ENCODE measurements at regions not wholly inside any gene's neighbourhood (a gene's known extent, or its start where the extent isn't known, plus 50 kb on each side); places are given as distances from the start of the nearest gene placed in this dataset.

DNA sequence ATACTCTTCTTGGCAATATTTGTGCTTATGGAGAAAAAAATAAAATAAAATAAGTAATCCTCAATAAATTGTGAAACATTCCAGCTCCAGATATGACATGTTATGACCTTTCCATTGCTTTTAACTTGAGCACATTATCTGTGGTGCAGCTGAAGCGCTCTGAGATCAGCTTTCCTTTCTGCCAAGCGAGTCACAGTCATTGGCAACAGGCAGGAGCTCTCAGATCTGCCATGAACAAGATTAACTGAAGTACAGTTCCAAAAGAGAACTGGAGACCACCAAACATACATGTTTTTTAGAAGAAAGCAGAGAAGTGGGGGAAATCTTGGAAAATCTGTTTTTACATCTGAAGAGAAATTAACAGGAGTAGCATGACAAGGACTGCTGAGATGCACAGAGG, 89.2 kb upstream of the DSCAM start:
- WGBS (ENCODE audit: insufficient coverage), result 79% methylated on average over 2 of the region's 2 CpGs

DNA sequence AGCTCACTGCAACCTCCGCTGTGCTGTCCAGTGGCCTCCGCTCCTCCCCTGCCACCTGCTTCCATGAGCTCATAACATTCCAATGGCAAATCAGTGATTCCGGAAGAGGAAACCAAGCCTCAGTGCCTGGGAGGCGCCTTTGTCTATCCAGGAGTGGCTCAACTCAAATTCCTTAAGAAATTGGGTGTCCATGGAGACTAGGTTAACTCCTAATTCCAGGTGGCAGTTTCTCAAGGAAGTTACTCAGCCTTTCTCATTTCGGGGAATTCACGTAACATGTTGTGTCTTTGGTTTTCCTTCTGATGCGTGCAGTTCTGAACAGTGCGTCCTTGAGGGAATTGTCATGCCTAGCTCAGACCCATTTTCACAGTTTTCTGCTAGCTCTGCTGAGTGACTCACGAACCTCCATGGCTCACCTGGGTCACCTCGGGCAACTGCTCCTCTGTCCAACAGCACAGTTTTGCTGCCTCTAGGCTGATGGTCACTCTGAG, 89.9 kb upstream of the DSCAM start:
- no peaks in the 10 kb centered on the region for H3K9me3 Mint-ChIP-seq (ENCODE audit: insufficient read depth)
- 88% methylated on average over 10 of the region's 10 CpGs for WGBS (ENCODE audit: insufficient coverage)
- Histone ChIP-seq H3K9me3 (ENCODE audit: control extremely low read depth in 1 of 3, control insufficient read depth in 2 of 3, insufficient read depth in 1 of 3, low read length in 2 of 3) (peaks cover 0 to 3% (median 0%) of the 10 kb centered on the region in 3 donors), H3K4me3 (ENCODE audit: control extremely low read depth in 1 of 5, extremely low read depth in 1 of 5, insufficient read depth in 1 of 5, low read depth in 2 of 5, low read length in 4 of 5) (no peak overlapping the region), H3K4me2 (replicated peaks; ENCODE audit: low read depth, low read length, poor library complexity, severe bottlenecking) (no peak overlapping the region), H3K9ac (ENCODE audit: low read length) (no peak overlapping the region), H3K79me2 (ENCODE audit: control insufficient read depth, insufficient read depth, low read length) (no peaks in the 10 kb centered on the region), H3K27ac (ENCODE audit: low read length in 2 of 2) (no peak overlapping the region), H3K36me3 (replicated peaks in 1 of 2; ENCODE audit: control extremely low read depth in 1 of 2, control insufficient read depth in 1 of 2, extremely low read depth in 1 of 2, insufficient read depth in 2 of 2, low read length in 1 of 2) (no peaks in the 10 kb centered on the region), H3K4me1 (ENCODE audit: control insufficient read depth in 2 of 2, insufficient read depth in 2 of 2, low read length in 2 of 2) (no peaks in the 10 kb centered on the region), H4K20me1 (ENCODE audit: control insufficient read depth, insufficient read depth, low read length, poor library complexity, severe bottlenecking) (no peaks in the 10 kb centered on the region), H3K27me3 (replicated peaks in 1 of 4; ENCODE audit: control extremely low read depth in 1 of 4, control insufficient read depth in 3 of 4, insufficient read depth in 4 of 4, low read length in 3 of 4) (no peaks in the 10 kb centered on the region), H2AFZ (ENCODE audit: insufficient read depth, low read depth, low read length, poor library complexity, severe bottlenecking) (no peak overlapping the region)
- no peak overlapping the region for H3K4me3 Mint-ChIP-seq
- ATAC-seq (ENCODE audit: low read depth) (no peak), DNase-seq (no peak)
- intact Hi-C loops (cut with micrococcal nuclease), result no loop called here
- no peak overlapping the region for H3K27ac Mint-ChIP-seq
- POLR2A ChIA-PET, result no interaction called here
- no peaks in the 10 kb centered on the region for H3K4me1 Mint-ChIP-seq
- CTCF ChIA-PET, result no interaction called here
- no peak for TF ChIP-seq EZH2 (IDR thresholded peaks at IDR 0.05; ENCODE audit: borderline replicate concordance, insufficient read depth, low read depth, low read length, poor library complexity, severe bottlenecking)
- TF ChIP-seq, protein P1, sequence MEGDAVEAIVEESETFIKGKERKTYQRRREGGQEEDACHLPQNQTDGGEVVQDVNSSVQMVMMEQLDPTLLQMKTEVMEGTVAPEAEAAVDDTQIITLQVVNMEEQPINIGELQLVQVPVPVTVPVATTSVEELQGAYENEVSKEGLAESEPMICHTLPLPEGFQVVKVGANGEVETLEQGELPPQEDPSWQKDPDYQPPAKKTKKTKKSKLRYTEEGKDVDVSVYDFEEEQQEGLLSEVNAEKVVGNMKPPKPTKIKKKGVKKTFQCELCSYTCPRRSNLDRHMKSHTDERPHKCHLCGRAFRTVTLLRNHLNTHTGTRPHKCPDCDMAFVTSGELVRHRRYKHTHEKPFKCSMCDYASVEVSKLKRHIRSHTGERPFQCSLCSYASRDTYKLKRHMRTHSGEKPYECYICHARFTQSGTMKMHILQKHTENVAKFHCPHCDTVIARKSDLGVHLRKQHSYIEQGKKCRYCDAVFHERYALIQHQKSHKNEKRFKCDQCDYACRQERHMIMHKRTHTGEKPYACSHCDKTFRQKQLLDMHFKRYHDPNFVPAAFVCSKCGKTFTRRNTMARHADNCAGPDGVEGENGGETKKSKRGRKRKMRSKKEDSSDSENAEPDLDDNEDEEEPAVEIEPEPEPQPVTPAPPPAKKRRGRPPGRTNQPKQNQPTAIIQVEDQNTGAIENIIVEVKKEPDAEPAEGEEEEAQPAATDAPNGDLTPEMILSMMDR (IDR thresholded peaks at IDR 0.05), result no peak
- no peaks in the 10 kb centered on the region for H3K27me3 Mint-ChIP-seq

More for the DNA sequence above, 89.2 kb upstream of the DSCAM start:
- ChIA-PET CTCF (no interaction called here), POLR2A (no interaction called here)
- no peak overlapping the region for H3K27ac ChIP-seq (ENCODE audit: low read length in 2 of 2)
- Mint-ChIP-seq H3K4me3 (no peak overlapping the region), H3K27ac (no peak overlapping the region), H3K9me3 (ENCODE audit: insufficient read depth) (peaks cover 5% of the 10 kb centered on the region), H3K27me3 (no peaks in the 10 kb centered on the region), H3K4me1 (no peaks in the 10 kb centered on the region)
- no peak for ATAC-seq (ENCODE audit: low read depth)
- H3K4me3 ChIP-seq (ENCODE audit: control extremely low read depth in 1 of 5, extremely low read depth in 1 of 5, insufficient read depth in 1 of 5, low read depth in 2 of 5, low read length in 4 of 5), result no peak overlapping the region
- no peak for TF ChIP-seq EZH2 (IDR thresholded peaks at IDR 0.05; ENCODE audit: borderline replicate concordance, insufficient read depth, low read depth, low read length, poor library complexity, severe bottlenecking)
- TF ChIP-seq, protein P1 (IDR thresholded peaks at IDR 0.05), result no peak
- DNase-seq, result no peak
- no peak overlapping the region for H2AFZ ChIP-seq (ENCODE audit: insufficient read depth, low read depth, low read length, poor library complexity, severe bottlenecking)
- no peaks in the 10 kb centered on the region for H3K27me3 ChIP-seq (replicated peaks in 1 of 4; ENCODE audit: control extremely low read depth in 1 of 4, control insufficient read depth in 3 of 4, insufficient read depth in 4 of 4, low read length in 3 of 4)
- no peaks in the 10 kb centered on the region for H3K79me2 ChIP-seq (ENCODE audit: control insufficient read depth, insufficient read depth, low read length)
- intact Hi-C loops (cut with micrococcal nuclease), result no loop called here
- no peak overlapping the region for H3K4me2 ChIP-seq (replicated peaks; ENCODE audit: low read depth, low read length, poor library complexity, severe bottlenecking)
- no peak overlapping the region for H3K9ac ChIP-seq (ENCODE audit: low read length)
- H3K4me1 ChIP-seq (ENCODE audit: control insufficient read depth in 2 of 2, insufficient read depth in 2 of 2, low read length in 2 of 2), result no peaks in the 10 kb centered on the region
- H4K20me1 ChIP-seq (ENCODE audit: control insufficient read depth, insufficient read depth, low read length, poor library complexity, severe bottlenecking), result no peaks in the 10 kb centered on the region
- no peaks in the 10 kb centered on the region for H3K36me3 ChIP-seq (replicated peaks in 1 of 2; ENCODE audit: control extremely low read depth in 1 of 2, control insufficient read depth in 1 of 2, extremely low read depth in 1 of 2, insufficient read depth in 2 of 2, low read length in 1 of 2)
- H3K9me3 ChIP-seq (ENCODE audit: control extremely low read depth in 1 of 3, control insufficient read depth in 2 of 3, insufficient read depth in 1 of 3, low read length in 2 of 3), result peaks cover 0 to 3% (median 0%) of the 10 kb centered on the region in 3 donors
